ENCODE measurements at regions not wholly inside any gene's neighbourhood (a gene's known extent, or its start where the extent isn't known, plus 50 kb on each side); places are given as distances from the start of the nearest gene placed in this dataset.

DNA sequence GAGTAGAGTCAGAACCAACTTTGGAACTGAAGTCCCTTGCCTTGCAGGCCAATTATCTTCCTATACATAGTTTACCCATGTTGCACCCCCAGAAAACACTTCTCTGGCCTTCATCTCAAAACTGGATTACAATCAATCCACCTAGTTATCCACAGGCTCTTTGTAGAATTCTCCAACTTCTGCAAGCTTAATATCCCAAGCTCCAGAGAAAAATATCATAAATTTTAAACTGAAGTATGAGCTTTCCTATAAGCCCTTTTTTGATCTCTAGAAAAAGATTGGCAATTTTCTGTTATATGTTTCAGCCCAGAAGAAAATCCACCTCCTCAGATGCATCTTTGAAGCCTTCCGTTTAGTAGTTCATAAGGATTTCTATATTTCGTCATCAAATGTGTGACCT is 553.4 kb downstream of the SNAPC1 start:
- H3K4me1 ChIP-seq: no peaks in the 10 kb centered on the region
- H3F3A ChIP-seq (ENCODE audit: low read depth): no peaks in the 10 kb centered on the region
- H3K4me2 ChIP-seq: no peak overlapping the region
- no peaks in the 10 kb centered on the region for H3K9me3 ChIP-seq (ENCODE audit: low read depth)
- no peaks in the 10 kb centered on the region for H3K27me3 Mint-ChIP-seq (ENCODE audit: insufficient read depth, low read depth)
- no peak overlapping the region for H3K4me3 Mint-ChIP-seq
- no peak overlapping the region for H3K9ac ChIP-seq
- no peak overlapping the region for H3K4me3 ChIP-seq
- no peak for TF ChIP-seq EZH2 (IDR thresholded peaks at IDR 0.05)
- TF ChIP-seq, protein P1, sequence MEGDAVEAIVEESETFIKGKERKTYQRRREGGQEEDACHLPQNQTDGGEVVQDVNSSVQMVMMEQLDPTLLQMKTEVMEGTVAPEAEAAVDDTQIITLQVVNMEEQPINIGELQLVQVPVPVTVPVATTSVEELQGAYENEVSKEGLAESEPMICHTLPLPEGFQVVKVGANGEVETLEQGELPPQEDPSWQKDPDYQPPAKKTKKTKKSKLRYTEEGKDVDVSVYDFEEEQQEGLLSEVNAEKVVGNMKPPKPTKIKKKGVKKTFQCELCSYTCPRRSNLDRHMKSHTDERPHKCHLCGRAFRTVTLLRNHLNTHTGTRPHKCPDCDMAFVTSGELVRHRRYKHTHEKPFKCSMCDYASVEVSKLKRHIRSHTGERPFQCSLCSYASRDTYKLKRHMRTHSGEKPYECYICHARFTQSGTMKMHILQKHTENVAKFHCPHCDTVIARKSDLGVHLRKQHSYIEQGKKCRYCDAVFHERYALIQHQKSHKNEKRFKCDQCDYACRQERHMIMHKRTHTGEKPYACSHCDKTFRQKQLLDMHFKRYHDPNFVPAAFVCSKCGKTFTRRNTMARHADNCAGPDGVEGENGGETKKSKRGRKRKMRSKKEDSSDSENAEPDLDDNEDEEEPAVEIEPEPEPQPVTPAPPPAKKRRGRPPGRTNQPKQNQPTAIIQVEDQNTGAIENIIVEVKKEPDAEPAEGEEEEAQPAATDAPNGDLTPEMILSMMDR (IDR thresholded peaks at IDR 0.05): no peak
- no peak for TF ChIP-seq EZH2phosphoT487 (IDR thresholded peaks at IDR 0.05)
- H3K9me3 Mint-ChIP-seq: no peaks in the 10 kb centered on the region
- H3K36me3 ChIP-seq: no peaks in the 10 kb centered on the region
- H3K27me3 ChIP-seq: no peaks in the 10 kb centered on the region
- no peaks in the 10 kb centered on the region for H3K36me3 Mint-ChIP-seq
- no peak overlapping the region for H2AFZ ChIP-seq (replicated peaks)
- no peaks in the 10 kb centered on the region for H3K4me1 Mint-ChIP-seq
- H3K27ac ChIP-seq: no peak overlapping the region
- no peaks in the 10 kb centered on the region for H3K79me2 ChIP-seq (ENCODE audit: low read depth)
- H3K27ac Mint-ChIP-seq: no peak overlapping the region
- H4K20me1 ChIP-seq (ENCODE audit: low read depth): no peaks in the 10 kb centered on the region
- no peak for DNase-seq (ENCODE audit: low spot score)

DNA sequence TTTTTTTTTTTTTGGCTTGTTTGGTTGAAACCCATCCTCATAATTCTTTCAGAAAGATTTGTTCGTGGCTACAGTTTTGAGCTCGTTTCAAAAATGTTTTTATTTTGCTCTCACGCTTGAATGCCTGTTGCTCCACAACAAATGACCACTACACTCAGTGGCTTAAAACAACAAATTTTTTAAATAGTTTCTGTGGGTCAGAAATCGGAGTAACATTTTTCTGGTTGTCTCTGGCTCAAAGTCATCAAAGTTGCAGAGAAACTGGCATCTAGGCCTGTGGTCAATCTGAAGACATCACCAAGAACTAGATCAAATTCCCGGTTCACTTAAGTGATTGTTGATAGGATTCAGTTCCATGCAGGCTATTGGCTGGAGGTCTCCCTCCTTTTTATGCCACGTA is 560.0 kb downstream of the SNAPC1 start:
- H3K4me2 ChIP-seq: no peak overlapping the region

DNA sequence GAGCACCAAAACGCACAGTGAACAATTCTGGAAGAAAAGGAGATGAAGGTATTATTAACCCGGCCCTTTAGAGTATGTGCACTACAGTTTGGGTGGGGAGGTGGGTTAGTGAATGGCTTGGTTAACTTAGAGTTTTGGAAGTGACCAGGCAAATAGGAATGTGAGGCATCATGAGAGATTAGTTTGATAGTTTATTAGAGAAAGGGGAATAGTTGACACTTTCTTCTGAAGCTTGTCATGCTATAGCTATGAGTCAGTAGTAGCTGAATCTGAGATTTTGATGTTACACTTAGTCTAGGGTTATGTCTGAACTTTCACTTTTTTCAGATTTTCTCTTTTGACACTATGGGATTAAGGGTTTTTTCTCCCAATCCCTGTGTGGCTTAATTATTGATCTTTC is 567.2 kb downstream of the SNAPC1 start:
- no peak overlapping the region for H2AFZ ChIP-seq (replicated peaks)
- no peak overlapping the region for H3K4me2 ChIP-seq
- no peak overlapping the region for H3K27ac Mint-ChIP-seq
- H3K79me2 ChIP-seq (ENCODE audit: low read depth): no peaks in the 10 kb centered on the region
- H3K27me3 Mint-ChIP-seq (ENCODE audit: insufficient read depth, low read depth): peaks cover 2% of the 10 kb centered on the region
- H3K4me3 ChIP-seq: no peak overlapping the region
- no peak for DNase-seq (ENCODE audit: low spot score)
- H3K27ac ChIP-seq: no peak overlapping the region
- no peak overlapping the region for H3K4me3 Mint-ChIP-seq
- peaks cover 4% of the 10 kb centered on the region for H3K9me3 ChIP-seq (ENCODE audit: low read depth)
- H3K9me3 Mint-ChIP-seq: peaks cover 6% of the 10 kb centered on the region
- H3K36me3 Mint-ChIP-seq: no peaks in the 10 kb centered on the region
- no peaks in the 10 kb centered on the region for H3K36me3 ChIP-seq
- H4K20me1 ChIP-seq (ENCODE audit: low read depth): no peaks in the 10 kb centered on the region
- no peaks in the 10 kb centered on the region for H3K27me3 ChIP-seq
- TF ChIP-seq EZH2phosphoT487 (IDR thresholded peaks at IDR 0.05) (no peak), EZH2 (IDR thresholded peaks at IDR 0.05) (no peak)
- TF ChIP-seq, protein P1 (IDR thresholded peaks at IDR 0.05): no peak
- H3F3A ChIP-seq (ENCODE audit: low read depth): no peaks in the 10 kb centered on the region
- H3K9ac ChIP-seq: no peak overlapping the region
- H3K4me1 Mint-ChIP-seq: no peaks in the 10 kb centered on the region
- no peaks in the 10 kb centered on the region for H3K4me1 ChIP-seq

More for the DNA sequence above, 560.0 kb downstream of the SNAPC1 start:
- Histone ChIP-seq H3K79me2 (ENCODE audit: low read depth) (no peaks in the 10 kb centered on the region), H3K9ac (no peak overlapping the region), H3K27ac (no peak overlapping the region), H3K9me3 (ENCODE audit: low read depth) (peaks cover 4% of the 10 kb centered on the region), H3K4me3 (no peak overlapping the region), H2AFZ (replicated peaks) (peak overlapping the region; percentile 6), H3F3A (ENCODE audit: low read depth) (no peaks in the 10 kb centered on the region), H3K4me1 (no peaks in the 10 kb centered on the region), H3K36me3 (no peaks in the 10 kb centered on the region), H3K27me3 (no peaks in the 10 kb centered on the region), H4K20me1 (ENCODE audit: low read depth) (no peaks in the 10 kb centered on the region)
- Mint-ChIP-seq H3K27ac (no peak overlapping the region), H3K36me3 (no peaks in the 10 kb centered on the region), H3K4me3 (no peak overlapping the region), H3K27me3 (ENCODE audit: insufficient read depth, low read depth) (peaks cover 4% of the 10 kb centered on the region), H3K4me1 (no peaks in the 10 kb centered on the region), H3K9me3 (no peaks in the 10 kb centered on the region)
- no peak for TF ChIP-seq EZH2phosphoT487 (IDR thresholded peaks at IDR 0.05)
- TF ChIP-seq, protein P1 (IDR thresholded peaks at IDR 0.05): no peak
- TF ChIP-seq EZH2 (IDR thresholded peaks at IDR 0.05): no peak
- DNase-seq (ENCODE audit: low spot score): no peak

All from neural progenitor cell (in vitro differentiated cells).